Osteoblast (primary cell): ENCODE measurements at regions not wholly inside any gene's neighbourhood (a gene's known extent, or its start where the extent isn't known, plus 50 kb on each side); places are given as distances from the start of the nearest gene placed in this dataset.

Experiments used
- DNase-seq: peaks from one replicate; pipeline ENCODE4 v3.0.0; 2011; ENCODE audit warnings: low spot score, mixed read lengths; ENCODE audit not compliant: insufficient read length; ENCODE audit errors: missing footprints
- H2AFZ ChIP-seq: 2 replicates; pipeline ENCODE4 v1.6.0; 2011; ENCODE audit warnings: mild to moderate bottlenecking, low read length
- H3K27ac ChIP-seq: 2 replicates; pipeline ENCODE4 v1.5.1; 2011; ENCODE audit warnings: mild to moderate bottlenecking, low read depth, low read length, moderate library complexity
- H3K27me3 ChIP-seq: 2 replicates; pipeline ENCODE4 v1.6.0; 2012; ENCODE audit warnings: mild to moderate bottlenecking, control low read depth, inconsistent platforms, low read length, moderate library complexity; ENCODE audit not compliant: insufficient read depth
- H3K36me3 ChIP-seq: 2 replicates; pipeline ENCODE4 v1.5.1; 2011; ENCODE audit warnings: mild to moderate bottlenecking, low read length, control low read depth, moderate library complexity; ENCODE audit not compliant: insufficient read depth
- H3K4me1 ChIP-seq: 2 replicates; pipeline ENCODE4 v1.5.1; 2011; ENCODE audit warnings: mild to moderate bottlenecking, low read length, control low read depth, moderate library complexity; ENCODE audit not compliant: insufficient read depth
- H3K4me2 ChIP-seq: 2 replicates; pipeline ENCODE4 v1.6.0; 2011; ENCODE audit warnings: mild to moderate bottlenecking, low read length; ENCODE audit not compliant: insufficient read depth
- H3K4me3 ChIP-seq: fragments of 200-600 bp; sonication (generic); 3 replicates; pipeline ENCODE4 v1.5.1; 2012; ENCODE audit warnings: mild to moderate bottlenecking, low read length, inconsistent platforms; ENCODE audit not compliant: insufficient read depth
- H3K79me2 ChIP-seq: 2 replicates; pipeline ENCODE4 v1.6.0; 2012; ENCODE audit warnings: mild to moderate bottlenecking, low read length, control low read depth, inconsistent platforms; ENCODE audit not compliant: insufficient read depth
- H3K9me3 ChIP-seq: 2 replicates; pipeline ENCODE4 v1.5.1; 2011; ENCODE audit warnings: low read depth, low read length, control low read depth
- H4K20me1 ChIP-seq: 2 replicates; pipeline ENCODE4 v1.6.0; 2012; ENCODE audit warnings: mild to moderate bottlenecking, low read length, control low read depth; ENCODE audit not compliant: insufficient read depth
- TF ChIP-seq, protein P1 (sequence below): IDR thresholded peaks from 2 replicates; pipeline ENCODE4 v1.5.1; 2011; ENCODE audit warnings: mild to moderate bottlenecking, low read depth, low read length, moderate library complexity; ENCODE audit errors: extremely low read depth

DNA sequence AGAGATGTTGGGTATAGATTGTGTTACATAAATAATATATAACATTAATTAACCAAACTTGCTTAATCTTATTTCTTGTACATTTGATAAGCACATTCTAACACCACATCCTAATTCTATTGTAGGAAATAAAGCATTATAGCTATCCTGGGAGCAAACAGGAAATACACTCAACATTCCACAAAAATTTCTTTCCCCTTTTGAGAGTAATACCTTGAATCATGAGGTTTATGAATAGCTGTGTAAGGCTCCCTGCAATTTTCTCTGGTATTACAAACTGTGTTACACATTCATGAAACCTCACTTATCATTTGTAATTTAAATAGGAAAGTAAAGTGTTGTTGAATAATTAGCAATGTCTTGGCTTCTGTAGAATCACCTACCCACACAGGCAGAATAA, 95.1 kb downstream of the TMEM47 start:
- Histone ChIP-seq H3K27ac (no peak overlapping the region), H4K20me1 (no peaks in the 10 kb centered on the region), H3K4me1 (no peaks in the 10 kb centered on the region), H3K9me3 (no peaks in the 10 kb centered on the region), H2AFZ (no peak overlapping the region), H3K4me3 (no peak overlapping the region), H3K36me3 (no peaks in the 10 kb centered on the region), H3K4me2 (no peak overlapping the region), H3K79me2 (no peaks in the 10 kb centered on the region), H3K27me3 (no peaks in the 10 kb centered on the region)
- no peak for DNase-seq
- TF ChIP-seq, protein P1, sequence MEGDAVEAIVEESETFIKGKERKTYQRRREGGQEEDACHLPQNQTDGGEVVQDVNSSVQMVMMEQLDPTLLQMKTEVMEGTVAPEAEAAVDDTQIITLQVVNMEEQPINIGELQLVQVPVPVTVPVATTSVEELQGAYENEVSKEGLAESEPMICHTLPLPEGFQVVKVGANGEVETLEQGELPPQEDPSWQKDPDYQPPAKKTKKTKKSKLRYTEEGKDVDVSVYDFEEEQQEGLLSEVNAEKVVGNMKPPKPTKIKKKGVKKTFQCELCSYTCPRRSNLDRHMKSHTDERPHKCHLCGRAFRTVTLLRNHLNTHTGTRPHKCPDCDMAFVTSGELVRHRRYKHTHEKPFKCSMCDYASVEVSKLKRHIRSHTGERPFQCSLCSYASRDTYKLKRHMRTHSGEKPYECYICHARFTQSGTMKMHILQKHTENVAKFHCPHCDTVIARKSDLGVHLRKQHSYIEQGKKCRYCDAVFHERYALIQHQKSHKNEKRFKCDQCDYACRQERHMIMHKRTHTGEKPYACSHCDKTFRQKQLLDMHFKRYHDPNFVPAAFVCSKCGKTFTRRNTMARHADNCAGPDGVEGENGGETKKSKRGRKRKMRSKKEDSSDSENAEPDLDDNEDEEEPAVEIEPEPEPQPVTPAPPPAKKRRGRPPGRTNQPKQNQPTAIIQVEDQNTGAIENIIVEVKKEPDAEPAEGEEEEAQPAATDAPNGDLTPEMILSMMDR, result no peak

DNA sequence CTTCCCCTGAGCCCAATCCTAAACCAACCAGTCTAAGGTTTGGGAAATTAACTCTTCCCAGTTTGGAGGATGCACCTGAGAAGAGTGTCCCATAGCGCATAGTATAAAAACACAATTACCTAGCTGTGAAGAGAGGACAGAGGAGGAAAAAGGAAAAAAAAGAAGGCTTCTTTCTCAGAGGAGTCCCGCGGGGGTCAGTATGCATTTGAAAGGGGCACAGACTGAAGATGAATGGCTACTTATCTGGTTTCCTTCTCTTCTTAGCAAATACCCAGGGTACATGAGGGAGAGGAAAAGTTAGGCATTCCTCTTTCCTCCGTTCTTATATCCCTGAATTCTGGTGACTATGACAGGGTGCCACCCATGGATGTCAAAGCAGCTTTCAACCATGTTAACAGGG, 96.9 kb downstream of the TMEM47 start:
- Histone ChIP-seq H3K4me2 (no peak overlapping the region), H3K36me3 (no peaks in the 10 kb centered on the region), H3K9me3 (no peaks in the 10 kb centered on the region), H3K4me1 (no peaks in the 10 kb centered on the region), H3K27me3 (no peaks in the 10 kb centered on the region), H3K27ac (no peak overlapping the region), H2AFZ (no peak overlapping the region), H3K4me3 (no peak overlapping the region), H4K20me1 (no peaks in the 10 kb centered on the region), H3K79me2 (no peaks in the 10 kb centered on the region)
- TF ChIP-seq, protein P1, result no peak
- DNase-seq, result no peak

DNA sequence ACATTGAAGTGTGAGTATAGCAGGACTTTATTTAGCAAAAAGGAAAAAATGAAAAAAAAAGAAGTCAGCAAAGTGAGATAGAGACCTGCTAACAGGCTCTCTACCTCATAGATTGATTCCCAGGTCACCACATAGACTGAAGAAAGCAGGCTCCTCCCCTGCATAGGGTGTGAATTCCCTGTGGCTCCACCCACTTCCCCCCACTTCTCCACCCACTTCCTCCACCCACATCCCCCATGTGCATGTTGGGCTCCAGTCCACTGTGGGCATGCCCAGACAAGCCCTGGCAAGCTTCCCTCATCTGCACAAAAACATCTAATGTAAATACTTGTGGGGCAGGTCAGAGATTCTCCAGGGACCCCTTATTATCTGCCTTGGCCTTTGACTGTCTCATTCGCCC, 97.8 kb downstream of the TMEM47 start:
- Histone ChIP-seq H2AFZ (no peak overlapping the region), H3K27ac (no peak overlapping the region), H3K27me3 (no peaks in the 10 kb centered on the region), H3K4me3 (no peak overlapping the region), H3K9me3 (no peaks in the 10 kb centered on the region), H3K36me3 (no peaks in the 10 kb centered on the region), H4K20me1 (no peaks in the 10 kb centered on the region), H3K79me2 (no peaks in the 10 kb centered on the region), H3K4me2 (no peak overlapping the region), H3K4me1 (no peaks in the 10 kb centered on the region)
- no peak for DNase-seq
- TF ChIP-seq, protein P1, result no peak

- TF ChIP-seq, protein P1, result no peak
- no peak for DNase-seq
- Histone ChIP-seq H3K79me2 (no peaks in the 10 kb centered on the region), H4K20me1 (no peaks in the 10 kb centered on the region), H3K4me1 (no peaks in the 10 kb centered on the region), H3K4me2 (no peak overlapping the region), H2AFZ (no peak overlapping the region), H3K36me3 (no peaks in the 10 kb centered on the region), H3K4me3 (no peak overlapping the region), H3K27ac (no peak overlapping the region), H3K27me3 (no peaks in the 10 kb centered on the region), H3K9me3 (no peaks in the 10 kb centered on the region)
Observed at GRCh38 chrX:34557733-34558132, 99.4 kb downstream of the TMEM47 start.
